ENCODE measurements at regions not wholly inside any gene's neighbourhood (a gene's known extent, or its start where the extent isn't known, plus 50 kb on each side); places are given as distances from the start of the nearest gene placed in this dataset.
A peak's percentile ranks its signal among the peaks of the same experiment; 100 is the strongest.

DNA sequence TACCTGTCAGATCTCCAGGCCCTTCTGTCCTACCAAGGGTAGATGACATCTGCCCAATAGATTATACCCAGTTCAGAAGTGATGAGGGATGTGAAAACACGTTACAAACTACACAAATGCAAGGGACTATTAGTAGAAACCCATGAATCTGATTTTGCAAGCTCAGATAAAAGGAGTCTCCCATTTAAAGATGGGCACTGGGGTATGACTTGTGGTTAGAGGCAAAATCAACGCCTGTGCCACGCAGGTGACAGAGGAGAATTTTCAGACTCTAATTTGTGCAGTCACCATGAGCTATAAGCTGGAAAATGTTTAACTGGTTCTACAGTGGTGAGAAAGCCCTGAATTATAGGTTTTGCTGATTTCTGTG lies 184.4 kb upstream of the LPP start:
- Histone ChIP-seq H4K20me1 (ENCODE audit: insufficient read depth, low read length) (no peaks in the 10 kb centered on the region), H3K9me3 (replicated peaks in 1 of 2; ENCODE audit: control insufficient read depth in 1 of 2, insufficient read depth in 1 of 2, low read length in 2 of 2) (no peaks in the 10 kb centered on the region), H3K9ac (ENCODE audit: insufficient read depth, low read length, poor library complexity, severe bottlenecking) (no peak overlapping the region), H3K4me3 (replicated peaks in 1 of 3; ENCODE audit: low read depth in 2 of 3, low read length in 3 of 3) (no peak overlapping the region), H3K27ac (ENCODE audit: low read depth in 1 of 2, low read length in 2 of 2) (peak overlapping the region; percentile 3 to 78), H3K79me2 (ENCODE audit: insufficient read depth, low read length) (no peaks in the 10 kb centered on the region), H3K4me2 (replicated peaks; ENCODE audit: extremely low read depth, low read length, poor library complexity, severe bottlenecking) (no peak overlapping the region), H3K4me1 (ENCODE audit: control insufficient read depth in 1 of 2, insufficient read depth in 2 of 2, low read length in 2 of 2) (peaks cover 53 to 56% of the 10 kb centered on the region in 2 donors), H3K27me3 (ENCODE audit: control insufficient read depth in 2 of 2, insufficient read depth in 2 of 2, low read length in 2 of 2) (no peaks in the 10 kb centered on the region), H3K36me3 (replicated peaks in 1 of 2; ENCODE audit: control insufficient read depth in 1 of 2, insufficient read depth in 2 of 2, low read length in 2 of 2) (no peaks in the 10 kb centered on the region), H2AFZ (ENCODE audit: insufficient read depth, low read depth, low read length, poor library complexity, severe bottlenecking) (no peak overlapping the region)
- WGBS (ENCODE audit: insufficient coverage) = 100% methylated on average over 2 of the region's 3 CpGs
- Mint-ChIP-seq H3K36me3 (no peaks in the 10 kb centered on the region), H3K9me3 (no peaks in the 10 kb centered on the region), H3K4me3 (no peak overlapping the region), H3K4me1 (peaks cover 53% of the 10 kb centered on the region), H3K27me3 (ENCODE audit: low read depth in 3 of 3) (peaks cover 0 to 4% (median 0%) of the 10 kb centered on the region in 3 donors), H3K27ac (peak overlapping the region in 6 of 7 donors; percentile 74 to 93 (median 88))
- no peak for DNase-seq
- TF ChIP-seq, protein P1, sequence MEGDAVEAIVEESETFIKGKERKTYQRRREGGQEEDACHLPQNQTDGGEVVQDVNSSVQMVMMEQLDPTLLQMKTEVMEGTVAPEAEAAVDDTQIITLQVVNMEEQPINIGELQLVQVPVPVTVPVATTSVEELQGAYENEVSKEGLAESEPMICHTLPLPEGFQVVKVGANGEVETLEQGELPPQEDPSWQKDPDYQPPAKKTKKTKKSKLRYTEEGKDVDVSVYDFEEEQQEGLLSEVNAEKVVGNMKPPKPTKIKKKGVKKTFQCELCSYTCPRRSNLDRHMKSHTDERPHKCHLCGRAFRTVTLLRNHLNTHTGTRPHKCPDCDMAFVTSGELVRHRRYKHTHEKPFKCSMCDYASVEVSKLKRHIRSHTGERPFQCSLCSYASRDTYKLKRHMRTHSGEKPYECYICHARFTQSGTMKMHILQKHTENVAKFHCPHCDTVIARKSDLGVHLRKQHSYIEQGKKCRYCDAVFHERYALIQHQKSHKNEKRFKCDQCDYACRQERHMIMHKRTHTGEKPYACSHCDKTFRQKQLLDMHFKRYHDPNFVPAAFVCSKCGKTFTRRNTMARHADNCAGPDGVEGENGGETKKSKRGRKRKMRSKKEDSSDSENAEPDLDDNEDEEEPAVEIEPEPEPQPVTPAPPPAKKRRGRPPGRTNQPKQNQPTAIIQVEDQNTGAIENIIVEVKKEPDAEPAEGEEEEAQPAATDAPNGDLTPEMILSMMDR (IDR thresholded peaks at IDR 0.05) = no peak
- intact Hi-C loops (cut with micrococcal nuclease) = loop anchor here in 1 of 2 donors (5.0 kb wide), 3 partner anchors 52 to 222 kb away; partner anchors contain the start of gene BCL6

DNA sequence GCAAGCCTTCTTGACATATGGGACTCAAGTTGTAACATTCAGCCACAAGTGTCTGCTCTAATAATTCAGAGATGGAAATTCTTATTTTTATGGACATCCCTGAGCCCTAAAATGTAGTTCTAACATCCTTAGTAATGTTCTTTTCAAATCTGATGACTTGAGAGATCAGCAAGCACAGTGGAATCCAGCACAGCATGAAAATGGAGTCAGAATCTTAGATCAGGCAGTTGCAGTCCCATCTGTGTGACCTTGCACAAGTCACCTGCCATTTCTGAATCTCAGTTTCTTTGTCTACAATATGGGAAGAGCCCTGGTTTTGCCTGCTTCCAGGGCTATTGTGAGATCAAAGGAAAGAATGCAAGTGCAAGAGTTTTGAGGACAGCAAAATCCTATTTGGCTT lies 183.9 kb upstream of the LPP start:
- no peak for DNase-seq
- peaks cover 47 to 54% of the 10 kb centered on the region in 2 donors for H3K4me1 ChIP-seq (ENCODE audit: control insufficient read depth in 1 of 2, insufficient read depth in 2 of 2, low read length in 2 of 2)
- no peak overlapping the region for H3K4me2 ChIP-seq (replicated peaks; ENCODE audit: extremely low read depth, low read length, poor library complexity, severe bottlenecking)
- TF ChIP-seq, protein P1 (IDR thresholded peaks at IDR 0.05) = no peak
- Mint-ChIP-seq H3K4me3 (no peak overlapping the region), H3K36me3 (no peaks in the 10 kb centered on the region), H3K27ac (peak overlapping the region in 2 of 7 donors; percentile 68 to 81), H3K4me1 (peaks cover 53% of the 10 kb centered on the region), H3K9me3 (no peaks in the 10 kb centered on the region), H3K27me3 (ENCODE audit: low read depth in 3 of 3) (peaks cover 0 to 4% (median 0%) of the 10 kb centered on the region in 3 donors)
- no peaks in the 10 kb centered on the region for H3K27me3 ChIP-seq (ENCODE audit: control insufficient read depth in 2 of 2, insufficient read depth in 2 of 2, low read length in 2 of 2)
- no peak overlapping the region for H2AFZ ChIP-seq (ENCODE audit: insufficient read depth, low read depth, low read length, poor library complexity, severe bottlenecking)
- H3K4me3 ChIP-seq (replicated peaks in 1 of 3; ENCODE audit: low read depth in 2 of 3, low read length in 3 of 3) = no peak overlapping the region
- no peaks in the 10 kb centered on the region for H3K9me3 ChIP-seq (replicated peaks in 1 of 2; ENCODE audit: control insufficient read depth in 1 of 2, insufficient read depth in 1 of 2, low read length in 2 of 2)
- no peak overlapping the region for H3K9ac ChIP-seq (ENCODE audit: insufficient read depth, low read length, poor library complexity, severe bottlenecking)
- H3K27ac ChIP-seq (ENCODE audit: low read depth in 1 of 2, low read length in 2 of 2) = no peak overlapping the region
- no peaks in the 10 kb centered on the region for H4K20me1 ChIP-seq (ENCODE audit: insufficient read depth, low read length)
- intact Hi-C loops (cut with micrococcal nuclease) = no loop called here
- H3K79me2 ChIP-seq (ENCODE audit: insufficient read depth, low read length) = no peaks in the 10 kb centered on the region
- H3K36me3 ChIP-seq (replicated peaks in 1 of 2; ENCODE audit: control insufficient read depth in 1 of 2, insufficient read depth in 2 of 2, low read length in 2 of 2) = no peaks in the 10 kb centered on the region

Measured in CD14-positive monocyte (primary cell).